ENCODE measurements at regions not wholly inside any gene's neighbourhood (a gene's known extent, or its start where the extent isn't known, plus 50 kb on each side); places are given as distances from the start of the nearest gene placed in this dataset.
"Not testable (repeated sequence)": the region's sequence is repeated elsewhere in the genome, so short reads cannot be mapped to it uniquely, and the experiment has no call there.

- DNase-seq = no peak
These were observed 255.5 kb upstream of the SMIM30 start for GRCh38 chr7:113373863-113374262.

GRCh38 chr7:113371416-113372043, 253.2 kb upstream of the SMIM30 start:
- DNase-seq = no peak

- no peak for DNase-seq
These were observed 252.6 kb upstream of the SMIM30 start for GRCh38 chr7:113370910-113371309.

- no peak for DNase-seq
These were observed 249.9 kb upstream of the SMIM30 start for GRCh38 chr7:113368256-113368655.

- DNase-seq = no peak
These were observed 248.8 kb upstream of the SMIM30 start for GRCh38 chr7:113367041-113367586.

GRCh38 chr7:113366122-113366521, 247.8 kb upstream of the SMIM30 start:
- DNase-seq = no peak

GRCh38 chr7:113349339-113349738, 231.0 kb upstream of the SMIM30 start:
- DNase-seq = no peak

GRCh38 chr7:113339661-113340060, 221.3 kb upstream of the SMIM30 start:
- DNase-seq = no peak

- no peak for DNase-seq
These were observed 219.8 kb upstream of the SMIM30 start for GRCh38 chr7:113338071-113338696.

- not testable (repeated sequence) for DNase-seq
These were observed 218.5 kb upstream of the SMIM30 start for GRCh38 chr7:113336838-113337237.

GRCh38 chr7:113331155-113331898, 213.0 kb upstream of the SMIM30 start:
- DNase-seq = no peak

GRCh38 chr7:113321201-113321600, 202.8 kb upstream of the SMIM30 start:
- DNase-seq = no peak

- DNase-seq = no peak
These were observed 202.1 kb upstream of the SMIM30 start for GRCh38 chr7:113320419-113320818.

- no peak for DNase-seq
These were observed 196.2 kb upstream of the SMIM30 start for GRCh38 chr7:113314594-113314993.

- DNase-seq = no peak
These were observed 190.0 kb upstream of the SMIM30 start for GRCh38 chr7:113308399-113308798.

- no peak for DNase-seq
These were observed 188.8 kb upstream of the SMIM30 start for GRCh38 chr7:113307147-113307546.

- no peak for DNase-seq
These were observed 187.9 kb upstream of the SMIM30 start for GRCh38 chr7:113306302-113306701.

- DNase-seq = no peak
These were observed 185.8 kb upstream of the SMIM30 start for GRCh38 chr7:113304104-113304503.

GRCh38 chr7:113303388-113303787, 185.0 kb upstream of the SMIM30 start:
- not testable (repeated sequence) for DNase-seq

- DNase-seq = no peak
These were observed 183.6 kb upstream of the SMIM30 start for GRCh38 chr7:113301983-113302382.

GRCh38 chr7:113301141-113301540, 182.8 kb upstream of the SMIM30 start:
- DNase-seq = no peak

GRCh38 chr7:113299748-113300147, 181.4 kb upstream of the SMIM30 start:
- DNase-seq = no peak

- no peak for DNase-seq
These were observed 180.1 kb upstream of the SMIM30 start for GRCh38 chr7:113298501-113298900.

GRCh38 chr7:113294750-113295149, 176.4 kb upstream of the SMIM30 start:
- DNase-seq = no peak
